PFSK-1 (cell line): ENCODE measurements at regions not wholly inside any gene's neighbourhood (a gene's known extent, or its start where the extent isn't known, plus 50 kb on each side); places are given as distances from the start of the nearest gene placed in this dataset.

Source experiments
- FOXP2 ChIP-seq: optimal IDR thresholded peaks from 2 replicates; pipeline ENCODE3; 2011; ENCODE audit warnings: borderline replicate concordance, control low read depth, inconsistent platforms; ENCODE audit not compliant: insufficient read depth; ENCODE audit errors: extremely low read length, extremely low read depth
- POLR2AphosphoS5 ChIP-seq: IDR thresholded peaks from 2 replicates; pipeline ENCODE4 v1.6.1; 2012; ENCODE audit warnings: low read depth, mild to moderate bottlenecking, control low read depth, low read length, moderate library complexity
- SIN3A ChIP-seq: IDR thresholded peaks from 2 replicates; pipeline ENCODE4 v1.6.1; 2012; ENCODE audit warnings: mild to moderate bottlenecking, low read length, moderate library complexity, borderline replicate concordance; ENCODE audit not compliant: insufficient read depth
- TAF1 ChIP-seq: IDR thresholded peaks from 2 replicates; pipeline ENCODE4 v1.6.1; 2012; ENCODE audit warnings: low read length, control low read depth, borderline replicate concordance; ENCODE audit not compliant: insufficient read depth
- TF ChIP-seq, protein P1 (sequence below), 2 experiments: IDR thresholded peaks; 2 replicates each; pipeline versions ENCODE4 v1.6.1 to v1.8.0; 2011 to 2012; ENCODE audit warnings: low read depth in 2 of 2, low read length in 2 of 2, control low read depth in 1 of 2, inconsistent platforms in 1 of 2, mild to moderate bottlenecking in 1 of 2, moderate library complexity in 1 of 2; ENCODE audit not compliant: insufficient read depth in 1 of 2

DNA sequence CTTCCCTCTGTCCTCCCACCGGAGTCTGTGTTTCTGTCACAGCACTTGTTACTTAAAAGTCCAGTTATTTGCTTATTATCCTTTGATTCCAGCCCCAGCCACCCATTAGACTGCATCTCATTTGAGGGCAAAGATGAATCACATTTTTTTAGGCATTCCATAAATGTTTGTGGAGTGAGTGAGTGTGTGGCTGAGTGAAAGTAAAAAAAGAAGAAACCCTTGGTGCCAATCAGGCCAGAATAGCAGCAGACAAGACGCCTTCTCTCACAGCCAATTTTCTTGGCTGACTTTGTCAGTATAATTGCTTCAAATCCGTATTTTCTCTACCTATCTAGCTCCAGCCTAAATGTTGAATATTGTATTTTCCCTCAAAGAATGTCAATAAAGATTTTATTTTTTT lies 613.0 kb upstream of the WWC1 start:
- TF ChIP-seq TAF1 (no peak), POLR2AphosphoS5 (no peak), FOXP2 (no peak), SIN3A (no peak)
- TF ChIP-seq, protein P1, sequence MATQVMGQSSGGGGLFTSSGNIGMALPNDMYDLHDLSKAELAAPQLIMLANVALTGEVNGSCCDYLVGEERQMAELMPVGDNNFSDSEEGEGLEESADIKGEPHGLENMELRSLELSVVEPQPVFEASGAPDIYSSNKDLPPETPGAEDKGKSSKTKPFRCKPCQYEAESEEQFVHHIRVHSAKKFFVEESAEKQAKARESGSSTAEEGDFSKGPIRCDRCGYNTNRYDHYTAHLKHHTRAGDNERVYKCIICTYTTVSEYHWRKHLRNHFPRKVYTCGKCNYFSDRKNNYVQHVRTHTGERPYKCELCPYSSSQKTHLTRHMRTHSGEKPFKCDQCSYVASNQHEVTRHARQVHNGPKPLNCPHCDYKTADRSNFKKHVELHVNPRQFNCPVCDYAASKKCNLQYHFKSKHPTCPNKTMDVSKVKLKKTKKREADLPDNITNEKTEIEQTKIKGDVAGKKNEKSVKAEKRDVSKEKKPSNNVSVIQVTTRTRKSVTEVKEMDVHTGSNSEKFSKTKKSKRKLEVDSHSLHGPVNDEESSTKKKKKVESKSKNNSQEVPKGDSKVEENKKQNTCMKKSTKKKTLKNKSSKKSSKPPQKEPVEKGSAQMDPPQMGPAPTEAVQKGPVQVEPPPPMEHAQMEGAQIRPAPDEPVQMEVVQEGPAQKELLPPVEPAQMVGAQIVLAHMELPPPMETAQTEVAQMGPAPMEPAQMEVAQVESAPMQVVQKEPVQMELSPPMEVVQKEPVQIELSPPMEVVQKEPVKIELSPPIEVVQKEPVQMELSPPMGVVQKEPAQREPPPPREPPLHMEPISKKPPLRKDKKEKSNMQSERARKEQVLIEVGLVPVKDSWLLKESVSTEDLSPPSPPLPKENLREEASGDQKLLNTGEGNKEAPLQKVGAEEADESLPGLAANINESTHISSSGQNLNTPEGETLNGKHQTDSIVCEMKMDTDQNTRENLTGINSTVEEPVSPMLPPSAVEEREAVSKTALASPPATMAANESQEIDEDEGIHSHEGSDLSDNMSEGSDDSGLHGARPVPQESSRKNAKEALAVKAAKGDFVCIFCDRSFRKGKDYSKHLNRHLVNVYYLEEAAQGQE (IDR thresholded peaks at IDR 0.05; ENCODE audit: insufficient read depth in 1 of 2, low read depth in 2 of 2, low read length in 2 of 2) = no peak

DNA sequence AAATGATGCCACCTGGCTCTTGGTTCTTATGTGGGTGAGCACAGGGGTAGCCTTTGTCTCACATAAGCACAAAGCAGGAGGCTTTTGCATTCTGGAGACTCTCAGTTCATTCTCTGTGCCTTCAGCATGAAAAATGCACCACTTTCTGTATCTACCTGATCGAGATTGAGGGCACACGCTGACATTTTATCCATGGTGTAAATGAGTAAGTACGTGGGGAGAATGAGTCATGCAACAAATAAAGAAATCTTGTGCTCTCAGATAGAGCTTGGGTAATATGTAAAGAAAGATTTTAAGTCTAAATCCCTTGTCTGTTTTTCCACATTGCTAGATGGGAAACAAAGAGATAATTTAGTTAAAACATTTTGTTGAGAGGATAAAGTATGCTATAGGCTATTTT lies 607.2 kb upstream of the WWC1 start:
- no peak for TF ChIP-seq FOXP2
- no peak for TF ChIP-seq POLR2AphosphoS5
- TF ChIP-seq, protein P1 (IDR thresholded peaks at IDR 0.05; ENCODE audit: insufficient read depth in 1 of 2, low read depth in 2 of 2, low read length in 2 of 2) = no peak
- no peak for TF ChIP-seq TAF1
- no peak for TF ChIP-seq SIN3A

DNA sequence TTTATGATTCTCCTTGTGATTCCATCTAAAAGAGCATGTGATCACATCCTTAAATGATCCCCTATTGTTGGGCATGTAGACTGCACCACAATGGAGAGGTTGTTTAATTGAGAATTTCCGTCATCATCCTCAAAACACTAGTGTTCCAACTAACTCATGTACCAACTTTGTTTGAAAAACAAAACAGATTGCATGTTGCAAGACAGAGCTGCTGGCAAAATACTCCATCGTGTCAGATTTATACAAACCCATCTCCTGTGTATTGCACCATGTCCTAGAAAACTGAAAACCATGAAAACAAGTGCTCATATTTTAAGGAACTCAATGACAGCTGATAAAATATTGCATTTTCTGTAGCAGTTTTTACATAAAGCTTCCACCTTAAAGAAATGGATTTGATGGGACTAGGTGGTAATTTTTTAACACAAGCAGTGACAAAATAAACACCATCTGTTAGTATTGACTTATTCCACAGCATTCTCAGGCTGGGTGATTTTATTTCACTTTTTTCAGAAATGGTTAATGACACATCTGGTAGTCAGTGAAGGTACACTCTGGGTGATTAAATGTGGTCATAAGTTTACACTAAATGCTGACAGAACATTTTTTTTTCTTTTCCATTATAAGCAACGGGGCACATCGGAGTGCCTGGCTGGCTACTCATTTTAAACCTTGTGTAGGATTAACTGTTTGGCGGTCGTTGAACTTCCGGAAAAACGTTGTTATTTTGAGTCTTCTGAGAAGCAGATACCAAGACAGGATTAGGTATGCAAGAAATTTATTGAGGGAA lies 602.9 kb upstream of the WWC1 start:
- no peak for TF ChIP-seq SIN3A
- TF ChIP-seq POLR2AphosphoS5 = no peak
- TF ChIP-seq, protein P1 (IDR thresholded peaks at IDR 0.05; ENCODE audit: insufficient read depth in 1 of 2, low read depth in 2 of 2, low read length in 2 of 2) = no peak
- TF ChIP-seq TAF1 = no peak
- no peak for TF ChIP-seq FOXP2

DNA sequence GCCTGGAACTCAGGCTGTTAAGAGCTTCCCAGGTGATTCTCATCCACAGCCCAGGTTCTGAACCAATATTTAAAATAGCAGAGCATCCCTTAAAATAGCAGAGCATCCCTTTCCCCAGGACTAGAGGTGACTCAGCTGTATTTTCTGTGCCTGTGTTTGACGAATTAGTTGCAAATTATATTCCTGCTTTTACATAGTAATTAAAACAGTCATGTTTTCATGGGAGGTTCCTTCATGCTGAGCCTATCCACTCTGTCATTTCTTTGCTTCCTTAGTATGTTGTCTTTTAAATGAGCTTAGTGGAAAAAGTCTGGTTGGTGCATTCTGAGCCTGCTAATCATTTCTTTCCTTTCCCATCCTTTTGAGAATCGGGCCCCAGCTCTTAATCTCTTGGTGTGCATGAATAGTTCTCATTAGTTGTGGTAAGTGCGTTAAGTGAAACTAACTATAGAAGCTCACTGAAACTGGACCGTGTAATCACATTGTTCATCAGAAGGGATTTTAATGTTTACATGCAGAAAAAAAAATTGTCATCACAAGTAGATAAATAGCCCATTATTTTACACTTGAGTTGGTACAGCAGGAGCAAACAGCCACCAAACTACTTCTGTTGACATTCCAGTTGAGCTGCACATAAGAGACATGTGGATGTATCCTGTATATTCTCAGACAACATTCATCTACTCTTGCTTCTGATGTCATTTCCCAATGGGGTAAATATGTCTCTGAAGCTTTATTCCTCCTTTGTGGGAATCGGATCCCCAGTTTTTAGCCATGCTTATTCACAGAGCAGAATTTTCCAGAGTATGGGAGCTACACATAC lies 596.9 kb upstream of the WWC1 start:
- TF ChIP-seq SIN3A = no peak
- TF ChIP-seq, protein P1 (IDR thresholded peaks at IDR 0.05; ENCODE audit: insufficient read depth in 1 of 2, low read depth in 2 of 2, low read length in 2 of 2) = no peak
- no peak for TF ChIP-seq TAF1
- TF ChIP-seq FOXP2 = no peak
